Fibroblast of skin of left biceps (primary cell): ENCODE measurements at regions not wholly inside any gene's neighbourhood (a gene's known extent, or its start where the extent isn't known, plus 50 kb on each side); places are given as distances from the start of the nearest gene placed in this dataset.

Source experiments
- DNase-seq, 2 experiments: peaks; one replicate each; pipeline ENCODE4 v3.0.0-alpha.2; 2013; ENCODE audit warnings: low read depth in 2 of 2

GRCh38 chr18:25648716-25649260 lies 296.8 kb upstream of the ZNF521 start:
- DNase-seq, result no peak

GRCh38 chr18:25647404-25647803 lies 295.4 kb upstream of the ZNF521 start:
- no peak for DNase-seq

GRCh38 chr18:25646971-25647370 lies 295.0 kb upstream of the ZNF521 start:
- peak; percentile 61 to 70 for DNase-seq

GRCh38 chr18:25639596-25639995 lies 287.6 kb upstream of the ZNF521 start:
- DNase-seq, result no peak

- DNase-seq, result no peak
These were observed 281.6 kb upstream of the ZNF521 start for GRCh38 chr18:25633563-25633962.

GRCh38 chr18:25630682-25631081 lies 278.7 kb upstream of the ZNF521 start:
- DNase-seq, result peak; percentile 65 to 69

GRCh38 chr18:25621682-25622081 lies 269.7 kb upstream of the ZNF521 start:
- DNase-seq, result no peak

GRCh38 chr18:25621144-25621543 lies 269.2 kb upstream of the ZNF521 start:
- no peak for DNase-seq

GRCh38 chr18:25614168-25614567 lies 262.2 kb upstream of the ZNF521 start:
- DNase-seq, result no peak

- no peak for DNase-seq
These were observed 260.5 kb upstream of the ZNF521 start for GRCh38 chr18:25612466-25612865.

GRCh38 chr18:25608091-25608490 lies 256.1 kb upstream of the ZNF521 start:
- no peak for DNase-seq

GRCh38 chr18:25604894-25605597 lies 253.1 kb upstream of the ZNF521 start:
- DNase-seq, result no peak

GRCh38 chr18:25604196-25604893 lies 252.4 kb upstream of the ZNF521 start:
- DNase-seq, result no peak

GRCh38 chr18:25599443-25599842 lies 247.5 kb upstream of the ZNF521 start:
- DNase-seq, result no peak

- DNase-seq, result no peak
These were observed 245.5 kb upstream of the ZNF521 start for GRCh38 chr18:25597476-25597875.

GRCh38 chr18:25595274-25596060 lies 243.5 kb upstream of the ZNF521 start:
- no peak for DNase-seq

- no peak for DNase-seq
These were observed 242.4 kb upstream of the ZNF521 start for GRCh38 chr18:25594351-25594750.

- DNase-seq, result no peak
These were observed 240.9 kb upstream of the ZNF521 start for GRCh38 chr18:25592804-25593360.

GRCh38 chr18:25590456-25590855 lies 238.5 kb upstream of the ZNF521 start:
- DNase-seq, result no peak

GRCh38 chr18:25587545-25587944 lies 235.6 kb upstream of the ZNF521 start:
- DNase-seq, result no peak

- no peak for DNase-seq
These were observed 217.0 kb upstream of the ZNF521 start for GRCh38 chr18:25568986-25569385.
